ENCODE measurements at regions not wholly inside any gene's neighbourhood (a gene's known extent, or its start where the extent isn't known, plus 50 kb on each side); places are given as distances from the start of the nearest gene placed in this dataset.

- H4K20me1 ChIP-seq (ENCODE audit: control insufficient read depth, insufficient read depth, low read depth, low read length): no peaks in the 10 kb centered on the region
- no peaks in the 10 kb centered on the region for H3K36me3 ChIP-seq (ENCODE audit: control insufficient read depth, low read length)
- H3K9me2 ChIP-seq (replicated peaks; ENCODE audit: control insufficient read depth, low read length): no peaks in the 10 kb centered on the region
- H3K4me2 ChIP-seq (ENCODE audit: low read length): no peak overlapping the region
- H3K27me3 ChIP-seq (ENCODE audit: control insufficient read depth, low read length): no peaks in the 10 kb centered on the region
- no peaks in the 10 kb centered on the region for H3K4me1 ChIP-seq (ENCODE audit: control insufficient read depth, low read length)
- H3F3A ChIP-seq (ENCODE audit: control insufficient read depth, insufficient read depth): no peaks in the 10 kb centered on the region
- H3K9me3 ChIP-seq (ENCODE audit: control insufficient read depth, insufficient read depth, low read length): peaks cover 7% of the 10 kb centered on the region; the same call in 1 of the 2 replicates
- TF ChIP-seq EZH2phosphoT487 (IDR thresholded peaks at IDR 0.05; ENCODE audit: borderline replicate concordance, low read length): no peak
- no peak for TF ChIP-seq CTCF (IDR thresholded peaks at IDR 0.05; ENCODE audit: low read depth, low read length, poor library complexity, severe bottlenecking)
- H3K27ac ChIP-seq (ENCODE audit: low read depth, low read length): no peak overlapping the region
- H3K4me3 ChIP-seq (ENCODE audit: low read length): no peak overlapping the region
- no peaks in the 10 kb centered on the region for H3K79me2 ChIP-seq (ENCODE audit: control insufficient read depth, low read length)
These were observed 241.5 kb downstream of the SHOX start for GRCh38 chrX:872090-872489.

- no peaks in the 10 kb centered on the region for H3F3A ChIP-seq (ENCODE audit: control insufficient read depth, insufficient read depth)
- H3K4me2 ChIP-seq (ENCODE audit: low read length): no peak overlapping the region
- TF ChIP-seq EZH2phosphoT487 (IDR thresholded peaks at IDR 0.05; ENCODE audit: borderline replicate concordance, low read length): no peak
- no peak for TF ChIP-seq CTCF (IDR thresholded peaks at IDR 0.05; ENCODE audit: low read depth, low read length, poor library complexity, severe bottlenecking)
- no peaks in the 10 kb centered on the region for H3K27me3 ChIP-seq (ENCODE audit: control insufficient read depth, low read length)
- no peaks in the 10 kb centered on the region for H3K36me3 ChIP-seq (ENCODE audit: control insufficient read depth, low read length)
- H3K9me3 ChIP-seq (ENCODE audit: control insufficient read depth, insufficient read depth, low read length): peaks cover 7% of the 10 kb centered on the region; the same call in 1 of the 2 replicates
- no peak overlapping the region for H3K4me3 ChIP-seq (ENCODE audit: low read length)
- H3K27ac ChIP-seq (ENCODE audit: low read depth, low read length): no peak overlapping the region
- no peaks in the 10 kb centered on the region for H4K20me1 ChIP-seq (ENCODE audit: control insufficient read depth, insufficient read depth, low read depth, low read length)
- H3K9me2 ChIP-seq (replicated peaks; ENCODE audit: control insufficient read depth, low read length): no peaks in the 10 kb centered on the region
- no peaks in the 10 kb centered on the region for H3K79me2 ChIP-seq (ENCODE audit: control insufficient read depth, low read length)
- no peaks in the 10 kb centered on the region for H3K4me1 ChIP-seq (ENCODE audit: control insufficient read depth, low read length)
These were observed 241.0 kb downstream of the SHOX start for GRCh38 chrX:871626-872025.

- Histone ChIP-seq H3K9me2 (replicated peaks; ENCODE audit: control insufficient read depth, low read length) (no peaks in the 10 kb centered on the region), H3K4me3 (ENCODE audit: low read length) (no peak overlapping the region), H3F3A (ENCODE audit: control insufficient read depth, insufficient read depth) (no peaks in the 10 kb centered on the region), H3K4me1 (ENCODE audit: control insufficient read depth, low read length) (no peaks in the 10 kb centered on the region), H3K79me2 (ENCODE audit: control insufficient read depth, low read length) (no peaks in the 10 kb centered on the region), H3K27me3 (ENCODE audit: control insufficient read depth, low read length) (no peaks in the 10 kb centered on the region), H4K20me1 (ENCODE audit: control insufficient read depth, insufficient read depth, low read depth, low read length) (no peaks in the 10 kb centered on the region), H3K4me2 (ENCODE audit: low read length) (no peak overlapping the region), H3K27ac (ENCODE audit: low read depth, low read length) (no peak overlapping the region), H3K9me3 (ENCODE audit: control insufficient read depth, insufficient read depth, low read length) (peaks cover 10% of the 10 kb centered on the region; the same call in 1 of the 2 replicates), H3K36me3 (ENCODE audit: control insufficient read depth, low read length) (no peaks in the 10 kb centered on the region)
- TF ChIP-seq EZH2phosphoT487 (IDR thresholded peaks at IDR 0.05; ENCODE audit: borderline replicate concordance, low read length) (no peak), CTCF (IDR thresholded peaks at IDR 0.05; ENCODE audit: low read depth, low read length, poor library complexity, severe bottlenecking) (no peak)
These were observed 237.5 kb downstream of the SHOX start for GRCh38 chrX:867966-868647.

All from DOHH2 (cell line).